HCT116 (cell line): ENCODE measurements at regions not wholly inside any gene's neighbourhood (a gene's known extent, or its start where the extent isn't known, plus 50 kb on each side); places are given as distances from the start of the nearest gene placed in this dataset.

Experiments
- ATAC-seq: fragments of 200-7000 bp; cut with Tn5 transposase; 2 replicates; pipeline ENCODE4 v1.9.1; 2020; ENCODE audit warnings: mild to moderate bottlenecking, moderate library complexity
- BruUV-seq: library from RNA; stranded (reverse); fragments of 400-500 nt; replicated peaks from 2 replicates; lab custom pipeline; 2021; lab: Mats Ljungman, UMichigan
- CTCF ChIA-PET: fragments of 300-600 bp; sonication (Branson Sonifier 250); formaldehyde crosslinking; loops from one replicate; lab custom pipeline; 2021; ENCODE audit warnings: antibody characterized with exemption; lab: Charles Lee
- POLR2A ChIA-PET: fragments of 300-600, 350-600 bp; sonication (Branson Sonifier 250); formaldehyde crosslinking; loops from one replicate; lab custom pipeline; 2021; ENCODE audit warnings: antibody characterized with exemption; lab: Charles Lee
- RAD21 ChIA-PET, 2 experiments: fragments of 300-600 bp; sonication (Branson Sonifier 250); formaldehyde crosslinking; loops; one replicate each; lab custom pipeline; 2023; ENCODE audit warnings: low total read pairs in 2 of 2; ENCODE audit not compliant: uncharacterized antibody in 2 of 2, unreplicated experiment in 2 of 2, low non-redundant PET in 1 of 2; lab: Charles Lee
- DNase-seq: peaks from one replicate; pipeline ENCODE4 v3.0.0-alpha.2; 2010; ENCODE audit warnings: low read depth, low spot score
- H2AFZ ChIP-seq: fragments of 200-600 bp; shearing (Covaris generic), sonication (generic); 2 replicates; pipeline ENCODE4 v1.6.1; 2017; ENCODE audit warnings: low read depth, mixed run types, mixed read lengths, antibody characterized with exemption, low read length; ENCODE audit not compliant: poor library complexity, severe bottlenecking
- H3K27ac ChIP-seq: 2 replicates; pipeline ENCODE4 v1.5.1; 2012; ENCODE audit warnings: low read depth, low read length
- H3K27me3 ChIP-seq: fragments of 200-600 bp; sonication (generic); 2 replicates; pipeline ENCODE4 v1.6.1; 2016; ENCODE audit warnings: mixed run types, low read length, mixed read lengths; ENCODE audit not compliant: insufficient read depth
- H3K36me3 ChIP-seq, 2 experiments: fragments of 200-500 bp in 1 of 2; fragments of 200-600 bp in 1 of 2; sonication (Bioruptor generic) in 1 of 2; sonication (generic) in 1 of 2; 2 replicates each; pipeline versions ENCODE4 v1.5.1 to v1.6.1; 2014 to 2016; ENCODE audit warnings: low read length in 2 of 2, inconsistent platforms in 1 of 2, mixed read lengths in 1 of 2, mixed run types in 1 of 2; ENCODE audit not compliant: insufficient read depth in 2 of 2, control insufficient read depth in 1 of 2
- H3K4me1 ChIP-seq, 2 experiments: fragments of 200-600 bp in 1 of 2; sonication (generic) in 1 of 2; 2 replicates each; pipeline versions ENCODE4 v1.5.1 to v1.6.1; 2012 to 2017; ENCODE audit warnings: low read length in 2 of 2, inconsistent platforms in 1 of 2, mild to moderate bottlenecking in 1 of 2, mixed read lengths in 1 of 2, mixed run types in 1 of 2, moderate library complexity in 1 of 2; ENCODE audit not compliant: insufficient read depth in 2 of 2, control insufficient read depth in 1 of 2
- H3K4me2 ChIP-seq: fragments of 200-600 bp; sonication (generic); 2 replicates; pipeline ENCODE4 v1.6.1; 2017; ENCODE audit warnings: mixed run types, low read length, mixed read lengths
- H3K4me3 ChIP-seq, 2 experiments: fragments of 200-600 bp in 1 of 2; sonication (generic) in 1 of 2; replicated peaks in 1 of 2; 2 replicates each; pipeline ENCODE4 v1.5.1; 2011 to 2016; ENCODE audit warnings: low read length in 2 of 2, control low read depth in 1 of 2, low read depth in 1 of 2, mild to moderate bottlenecking in 1 of 2, mixed read lengths in 1 of 2, mixed run types in 1 of 2
- H3K79me2 ChIP-seq: fragments of 200-600 bp; sonication (generic); 2 replicates; pipeline ENCODE4 v1.6.1; 2017; ENCODE audit warnings: mild to moderate bottlenecking, mixed run types, low read length, moderate library complexity, mixed read lengths; ENCODE audit not compliant: insufficient read depth
- H3K9ac ChIP-seq: fragments of 200-600 bp; sonication (generic); 2 replicates; pipeline ENCODE4 v1.6.1; 2016; ENCODE audit warnings: low read length, mixed read lengths
- H3K9me2 ChIP-seq: fragments of 200-600 bp; sonication (generic), shearing (Covaris generic); 2 replicates; pipeline ENCODE4 v1.6.1; 2017; ENCODE audit warnings: mixed run types, mild to moderate bottlenecking, moderate library complexity; ENCODE audit not compliant: insufficient read depth
- H3K9me3 ChIP-seq, 2 experiments: fragments of 200-500 bp in 1 of 2; fragments of 200-600 bp in 1 of 2; sonication (Bioruptor generic) in 1 of 2; sonication (generic) in 1 of 2; 2 replicates each; pipeline ENCODE4 v1.6.1; 2014 to 2017; ENCODE audit warnings: low read length in 2 of 2, mixed read lengths in 2 of 2, inconsistent platforms in 1 of 2, low read depth in 1 of 2, mild to moderate bottlenecking in 1 of 2, mixed run types in 1 of 2, moderate library complexity in 1 of 2; ENCODE audit not compliant: control insufficient read depth in 1 of 2, insufficient read depth in 1 of 2
- H4K20me1 ChIP-seq: fragments of 200-600 bp; sonication (generic), shearing (Covaris generic); 2 replicates; pipeline ENCODE4 v1.6.1; 2017; ENCODE audit warnings: mixed run types, mild to moderate bottlenecking, moderate library complexity; ENCODE audit not compliant: insufficient read depth
- CEBPB ChIP-seq: IDR thresholded peaks from 2 replicates; pipeline ENCODE4 v1.6.1; 2012; ENCODE audit warnings: low read depth
- EZH2phosphoT487 ChIP-seq: fragments of 200-600 bp; IDR thresholded peaks from 2 replicates; pipeline ENCODE4 v1.6.1; 2018; ENCODE audit warnings: antibody characterized with exemption, borderline replicate concordance
- FOSL1 ChIP-seq: IDR thresholded peaks from 2 replicates; pipeline ENCODE4 v1.6.1; 2012; ENCODE audit warnings: low read depth
- JUND ChIP-seq: IDR thresholded peaks from 2 replicates; pipeline ENCODE4 v1.6.1; 2012
- POLR2A ChIP-seq: IDR thresholded peaks from 2 replicates; pipeline ENCODE4 v1.7.0; 2011; ENCODE audit warnings: borderline replicate concordance; ENCODE audit not compliant: insufficient read depth, insufficient read length; ENCODE audit errors: extremely low read depth
- SIN3A ChIP-seq: IDR thresholded peaks from 2 replicates; pipeline ENCODE4 v1.6.1; 2012; ENCODE audit warnings: low read depth
- YY1 ChIP-seq: IDR thresholded peaks from 2 replicates; pipeline ENCODE4 v1.6.1; 2011; ENCODE audit warnings: low read length, low read depth, moderate library complexity, mild to moderate bottlenecking; ENCODE audit not compliant: insufficient replicate concordance; ENCODE audit errors: extremely low read depth
- intact Hi-C: fragments of 100-400 bp; cut with micrococcal nuclease; formaldehyde crosslinking; loops from 2 replicates; pipeline ENCODE4 v1.10.0; 2022
- TF ChIP-seq, protein P1 (sequence below), 3 experiments: fragments of 200-600 bp in 1 of 3; sonication (generic) in 1 of 3; IDR thresholded peaks in 2 of 3; conservative IDR thresholded peaks in 1 of 3; 2 replicates each; pipeline ENCODE4 v1.5.1; 2012 to 2017; ENCODE audit warnings: low read depth in 2 of 3, low read length in 2 of 3, antibody characterized with exemption in 1 of 3, borderline replicate concordance in 1 of 3, control low read depth in 1 of 3, mild to moderate bottlenecking in 1 of 3, mixed read lengths in 1 of 3, mixed run types in 1 of 3, moderate library complexity in 1 of 3; ENCODE audit not compliant: insufficient read depth in 1 of 3

DNA sequence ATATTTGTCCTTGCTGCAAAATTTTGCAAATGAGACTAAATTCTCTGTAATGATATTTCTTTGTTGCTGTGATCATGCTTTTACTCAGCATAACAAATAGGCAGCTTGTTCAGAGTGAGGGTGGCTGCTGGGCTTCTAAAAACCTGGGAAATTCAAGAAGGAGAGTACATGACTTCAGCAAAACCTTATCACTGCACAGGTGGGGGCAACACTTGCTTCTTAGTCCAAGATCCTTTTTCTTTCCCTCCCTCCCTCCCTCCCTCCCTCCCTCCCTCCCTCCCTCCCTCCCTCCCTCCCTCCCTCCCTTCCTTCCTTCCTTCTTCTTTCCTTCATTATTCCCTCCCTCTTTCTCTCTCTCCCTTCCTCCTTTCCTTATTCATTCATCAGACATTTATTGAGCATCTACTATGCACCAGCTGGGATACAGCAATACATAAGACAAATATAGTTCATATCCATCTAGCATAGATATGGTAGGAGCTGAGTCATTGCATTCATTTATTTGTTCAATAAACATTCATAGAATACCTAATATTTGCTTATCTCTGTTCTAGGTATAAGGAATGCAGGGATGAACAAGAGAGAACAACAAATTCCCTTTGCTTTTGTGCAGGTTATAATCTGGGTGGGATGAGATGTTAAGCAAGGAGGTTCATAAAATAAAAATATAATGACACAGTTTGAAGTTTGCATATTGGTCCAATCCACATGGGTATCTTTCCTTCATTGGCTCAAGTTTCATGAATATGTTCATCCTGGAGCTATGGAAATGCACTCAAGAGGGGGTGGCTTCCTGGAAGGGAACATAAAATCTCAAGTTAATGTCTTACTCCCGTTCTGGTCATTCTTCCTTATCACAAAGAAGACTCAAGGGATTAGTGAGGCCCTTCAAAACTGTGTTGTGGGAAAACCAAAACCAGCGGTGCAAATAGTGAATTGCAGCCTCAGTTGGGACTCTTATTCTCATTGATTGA is 210.7 kb downstream of the PDCD6IP start:
- H3K4me1 ChIP-seq, result peaks cover 4 to 8% of the 10 kb centered on the region in 2 experiments; a peak in 3 of 4 replicates
- DNase-seq (no peak), ATAC-seq (no peak)
- no peak overlapping the region for H3K4me3 ChIP-seq
- no peaks in the 10 kb centered on the region for H3K79me2 ChIP-seq
- no peak overlapping the region for H2AFZ ChIP-seq
- no peaks in the 10 kb centered on the region for H4K20me1 ChIP-seq
- H3K27ac ChIP-seq, result no peak overlapping the region
- no peak overlapping the region for H3K9ac ChIP-seq
- TF ChIP-seq EZH2phosphoT487, result no peak
- POLR2A ChIA-PET, result no interaction called here
- H3K9me2 ChIP-seq, result no peaks in the 10 kb centered on the region
- intact Hi-C loops, result no loop called here
- RAD21 ChIA-PET, result no interaction called here
- H3K36me3 ChIP-seq, result no peaks in the 10 kb centered on the region
- H3K4me2 ChIP-seq, result no peak overlapping the region
- no TSS peak for BruUV-seq
- peaks cover 4% of the 10 kb centered on the region for H3K27me3 ChIP-seq
- H3K9me3 ChIP-seq, result no peaks in the 10 kb centered on the region
- CTCF ChIA-PET, result no interaction called here

DNA sequence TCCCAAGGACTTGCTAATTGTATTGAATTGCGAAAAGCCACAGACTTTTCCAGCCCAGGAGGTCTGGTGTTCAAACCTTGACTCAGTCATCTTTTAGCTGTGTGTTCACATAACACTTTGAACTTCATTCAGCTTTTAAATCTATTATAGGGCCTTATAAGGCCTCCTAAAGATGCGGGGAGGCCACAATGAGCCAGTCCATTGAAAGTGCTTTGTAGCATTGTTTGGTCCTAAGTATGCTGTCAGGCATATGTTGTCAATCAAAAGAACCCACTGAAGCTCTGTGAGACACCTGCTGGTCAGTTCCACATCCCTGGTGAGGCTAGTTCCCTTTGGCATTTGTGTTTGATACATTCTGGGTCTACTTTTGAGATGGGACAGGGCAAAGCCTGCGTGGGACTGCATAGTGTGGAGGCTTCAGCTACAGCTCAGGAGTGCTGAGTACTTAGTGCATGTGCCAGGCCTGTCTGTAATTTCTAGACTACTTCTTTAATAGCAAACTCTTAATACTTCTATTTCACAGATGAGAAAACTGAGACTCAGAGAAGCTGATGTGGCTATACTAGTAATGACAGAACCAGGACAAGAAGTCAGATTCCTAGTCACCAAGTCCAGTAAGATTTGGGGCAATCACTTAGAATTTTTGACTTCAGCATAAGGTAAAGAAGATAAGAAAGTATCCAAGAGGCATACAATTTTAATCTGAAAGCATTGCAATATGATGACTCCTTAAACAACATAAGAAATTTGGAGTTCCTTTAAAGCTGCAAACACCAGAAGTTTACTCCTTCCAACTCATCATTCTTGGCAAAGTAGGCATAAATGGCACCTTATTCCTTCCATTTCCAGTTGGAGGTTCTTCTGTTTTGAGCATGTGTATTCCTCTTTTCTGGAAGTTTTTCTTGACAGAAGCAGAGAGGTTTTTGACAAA is 213.0 kb downstream of the PDCD6IP start:
- H3K4me1 ChIP-seq, result peaks cover 4 to 8% of the 10 kb centered on the region in 2 experiments; a peak in 3 of 4 replicates
- no peak overlapping the region for H2AFZ ChIP-seq
- no peak overlapping the region for H3K9ac ChIP-seq
- CTCF ChIA-PET, result interaction anchor here (2.3 kb wide), 1 partner anchor 128 kb away, joined by 18 read pairs; no protein-coding TSS in a partner anchor
- no peak overlapping the region for H3K27ac ChIP-seq
- POLR2A ChIA-PET, result interaction anchor here (1.5 kb wide), 1 partner anchor 128 kb away, joined by 4 read pairs; no protein-coding TSS in a partner anchor
- no TSS peak for BruUV-seq
- H3K9me3 ChIP-seq, result no peaks in the 10 kb centered on the region
- no peaks in the 10 kb centered on the region for H3K9me2 ChIP-seq
- H3K36me3 ChIP-seq, result no peaks in the 10 kb centered on the region
- ATAC-seq (peak; percentile 79), DNase-seq (peak; percentile 8)
- H3K4me3 ChIP-seq, result no peak overlapping the region
- no peaks in the 10 kb centered on the region for H4K20me1 ChIP-seq
- H3K79me2 ChIP-seq, result no peaks in the 10 kb centered on the region
- intact Hi-C loops, result loop anchor here (2.0 kb wide), 1 partner anchor 129 kb away; no protein-coding TSS in a partner anchor
- TF ChIP-seq SIN3A (no peak), POLR2A (no peak), FOSL1 (no peak), YY1 (no peak), JUND (no peak), CEBPB (no peak)
- TF ChIP-seq, protein P1, sequence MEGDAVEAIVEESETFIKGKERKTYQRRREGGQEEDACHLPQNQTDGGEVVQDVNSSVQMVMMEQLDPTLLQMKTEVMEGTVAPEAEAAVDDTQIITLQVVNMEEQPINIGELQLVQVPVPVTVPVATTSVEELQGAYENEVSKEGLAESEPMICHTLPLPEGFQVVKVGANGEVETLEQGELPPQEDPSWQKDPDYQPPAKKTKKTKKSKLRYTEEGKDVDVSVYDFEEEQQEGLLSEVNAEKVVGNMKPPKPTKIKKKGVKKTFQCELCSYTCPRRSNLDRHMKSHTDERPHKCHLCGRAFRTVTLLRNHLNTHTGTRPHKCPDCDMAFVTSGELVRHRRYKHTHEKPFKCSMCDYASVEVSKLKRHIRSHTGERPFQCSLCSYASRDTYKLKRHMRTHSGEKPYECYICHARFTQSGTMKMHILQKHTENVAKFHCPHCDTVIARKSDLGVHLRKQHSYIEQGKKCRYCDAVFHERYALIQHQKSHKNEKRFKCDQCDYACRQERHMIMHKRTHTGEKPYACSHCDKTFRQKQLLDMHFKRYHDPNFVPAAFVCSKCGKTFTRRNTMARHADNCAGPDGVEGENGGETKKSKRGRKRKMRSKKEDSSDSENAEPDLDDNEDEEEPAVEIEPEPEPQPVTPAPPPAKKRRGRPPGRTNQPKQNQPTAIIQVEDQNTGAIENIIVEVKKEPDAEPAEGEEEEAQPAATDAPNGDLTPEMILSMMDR (IDR thresholded peaks at IDR 0.05 in 2 of 3, conservative IDR thresholded peaks at IDR 0.05 in 1 of 3; ENCODE audit: borderline replicate concordance in 1 of 3, insufficient read depth in 1 of 3, low read depth in 2 of 3, low read length in 2 of 3), result peak in 2 of 3 experiments; percentile 42 to 46; a peak in 4 of 6 replicates
- peak overlapping the region; percentile 1; the same call in 1 of the 2 replicates for H3K4me2 ChIP-seq
- RAD21 ChIA-PET, result no interaction called here
- no peaks in the 10 kb centered on the region; the same call in 1 of the 2 replicates for H3K27me3 ChIP-seq
